GM18867 (cell line): ENCODE measurements at regions not wholly inside any gene's neighbourhood (a gene's known extent, or its start where the extent isn't known, plus 50 kb on each side); places are given as distances from the start of the nearest gene placed in this dataset.
"Not testable (repeated sequence)": the region's sequence is repeated elsewhere in the genome, so short reads cannot be mapped to it uniquely, and the experiment has no call there.

ENCODE experiments used
- ATAC-seq: cut with Tn5 transposase; IDR thresholded peaks from one replicate; pipeline ENCODE4 v1.9.1; 2021; ENCODE audit warnings: mild to moderate bottlenecking, moderate library complexity; ENCODE audit not compliant: unreplicated experiment

- no peak for ATAC-seq
Measured at GRCh38 chr5:17079562-17079961, 137.9 kb upstream of the BASP1 start.

DNA sequence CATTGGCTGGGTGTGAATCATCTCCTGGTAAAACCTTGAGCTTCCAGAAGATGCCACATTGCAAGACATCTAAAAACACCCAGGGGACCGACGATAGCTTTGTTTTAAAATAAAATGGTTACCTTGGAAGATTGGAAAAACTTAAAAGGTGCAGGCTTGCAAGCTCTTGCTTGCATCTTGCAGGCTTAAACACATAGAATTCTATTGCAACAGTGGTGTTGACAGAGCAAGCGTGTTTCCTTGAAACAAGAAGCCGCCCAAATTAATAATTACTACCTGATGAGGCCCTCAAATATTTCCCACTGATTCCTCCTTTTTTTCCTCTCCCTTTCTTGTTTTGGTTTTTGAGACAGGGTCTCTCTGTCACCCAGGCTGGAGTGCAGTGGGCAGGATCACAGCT, 137.1 kb upstream of the BASP1 start:
- no peak for ATAC-seq

GRCh38 chr5:17081142-17081541, 136.3 kb upstream of the BASP1 start:
- ATAC-seq = no peak

DNA sequence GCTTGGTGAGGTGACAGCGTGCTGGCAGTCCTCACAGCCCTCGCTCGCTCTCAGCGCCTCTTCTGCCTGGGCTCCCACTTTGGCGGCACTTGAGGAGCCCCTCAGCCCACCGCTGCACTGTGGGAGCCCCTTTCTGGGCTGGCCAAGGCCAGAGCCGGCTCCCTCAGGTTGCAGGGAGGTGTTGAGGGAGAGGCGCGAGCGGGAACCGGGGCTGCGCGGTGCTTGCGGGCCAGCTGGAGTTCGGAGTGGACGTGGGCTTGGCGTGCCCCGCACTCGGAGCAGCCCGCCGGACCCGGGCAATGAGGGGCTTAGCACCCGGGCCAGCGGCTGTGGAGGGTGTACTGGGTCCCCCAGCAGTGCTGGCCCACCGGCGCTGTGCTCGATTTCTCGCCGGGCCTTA, 134.2 kb upstream of the BASP1 start:
- not testable (repeated sequence) for ATAC-seq

DNA sequence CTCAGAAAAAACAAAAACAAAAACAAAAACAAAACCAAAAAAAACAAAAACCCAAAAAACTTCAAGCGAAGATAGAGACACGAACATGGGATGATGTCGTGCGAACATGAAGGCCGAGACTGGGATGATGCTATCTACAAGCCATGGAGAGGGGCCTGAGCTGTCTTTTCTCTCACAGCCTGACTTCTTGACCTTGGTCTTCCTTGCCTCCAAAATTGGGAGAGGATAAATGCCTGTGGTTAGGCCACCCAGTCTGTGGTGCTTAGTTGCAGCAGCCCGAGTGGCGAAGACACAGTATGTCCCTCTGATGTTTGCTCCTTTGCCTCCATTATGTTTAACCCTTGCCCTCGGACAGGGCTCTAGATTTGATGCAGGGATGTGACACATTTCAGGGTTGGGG, 130.4 kb upstream of the BASP1 start:
- no peak for ATAC-seq

DNA sequence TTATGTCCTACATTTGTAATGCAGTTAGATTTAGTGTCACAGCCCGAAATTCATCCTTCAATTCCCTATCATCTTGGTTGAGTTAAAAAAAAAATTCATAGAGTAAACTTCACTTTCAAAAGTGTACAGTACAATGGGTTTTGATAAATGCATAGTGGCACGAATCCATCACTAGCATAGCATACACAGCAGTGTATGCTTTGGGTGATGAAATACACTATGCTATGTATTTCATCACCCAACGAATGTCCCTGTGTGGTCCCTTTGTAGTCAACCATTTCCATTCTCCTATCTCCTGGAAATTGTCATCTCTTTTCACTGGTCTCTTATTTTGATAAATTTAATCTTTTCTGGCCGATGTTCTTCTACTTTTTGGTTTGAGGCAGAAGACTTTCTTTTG, 129.4 kb upstream of the BASP1 start:
- no peak for ATAC-seq

DNA sequence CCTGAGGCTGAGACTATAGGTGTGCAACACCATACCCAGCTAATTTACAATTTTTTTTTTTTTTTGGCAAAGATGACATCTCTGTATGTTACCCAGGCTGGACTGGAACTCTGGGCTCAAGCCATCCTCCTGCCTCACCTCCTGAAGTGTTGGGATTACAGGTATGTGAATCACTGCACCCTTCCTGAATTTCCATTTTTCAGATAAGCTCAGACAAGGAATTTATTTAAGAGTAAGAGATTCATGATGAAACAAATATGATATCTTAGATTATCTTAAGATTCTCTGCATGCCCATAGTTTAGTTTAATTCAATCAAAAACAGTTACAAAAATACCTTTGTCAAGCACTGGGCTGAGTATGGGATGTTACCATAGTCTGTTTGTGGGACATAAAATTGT, 128.4 kb upstream of the BASP1 start:
- ATAC-seq = no peak

GRCh38 chr5:17089690-17090089, 127.7 kb upstream of the BASP1 start:
- no peak for ATAC-seq

DNA sequence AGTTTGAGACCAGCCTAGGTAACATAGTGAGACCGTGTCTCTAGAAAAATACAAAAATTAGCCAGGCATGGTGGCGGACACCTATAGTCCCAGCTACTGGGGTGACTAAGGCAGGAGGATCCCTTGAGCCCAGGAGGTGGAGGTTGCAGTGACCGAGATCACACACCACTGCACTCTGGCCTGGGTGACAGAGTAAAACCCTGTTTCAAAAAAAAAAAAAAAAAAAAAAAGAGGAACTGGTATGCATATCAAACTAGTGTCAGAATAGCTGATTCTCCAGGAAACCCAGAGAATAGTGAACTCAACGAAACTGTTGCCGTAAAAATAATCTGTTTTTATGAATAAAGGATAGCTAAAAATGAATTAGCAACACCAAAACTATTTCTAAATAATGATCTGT, 126.6 kb upstream of the BASP1 start:
- ATAC-seq = peak; percentile 49

DNA sequence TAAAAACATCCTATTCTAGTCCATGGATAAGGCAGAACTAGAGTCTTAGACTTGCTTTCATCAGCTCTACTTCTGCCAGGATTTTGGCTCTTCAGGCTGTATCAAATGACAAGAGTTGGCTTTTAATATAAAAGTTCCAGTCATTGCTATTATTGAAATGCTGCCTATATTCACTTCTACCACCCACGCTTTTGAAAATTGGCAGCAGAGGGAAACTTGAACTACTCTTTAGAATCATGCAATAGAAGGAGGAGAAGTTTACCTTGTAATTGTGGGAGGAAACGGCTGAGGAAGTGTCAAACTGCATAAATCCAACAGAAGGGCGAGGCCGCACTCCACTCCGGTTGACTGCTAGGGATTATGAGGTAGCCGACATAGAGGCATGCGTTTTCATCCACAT, 122.6 kb upstream of the BASP1 start:
- no peak for ATAC-seq

GRCh38 chr5:17096952-17097695, 120.3 kb upstream of the BASP1 start:
- no peak for ATAC-seq

DNA sequence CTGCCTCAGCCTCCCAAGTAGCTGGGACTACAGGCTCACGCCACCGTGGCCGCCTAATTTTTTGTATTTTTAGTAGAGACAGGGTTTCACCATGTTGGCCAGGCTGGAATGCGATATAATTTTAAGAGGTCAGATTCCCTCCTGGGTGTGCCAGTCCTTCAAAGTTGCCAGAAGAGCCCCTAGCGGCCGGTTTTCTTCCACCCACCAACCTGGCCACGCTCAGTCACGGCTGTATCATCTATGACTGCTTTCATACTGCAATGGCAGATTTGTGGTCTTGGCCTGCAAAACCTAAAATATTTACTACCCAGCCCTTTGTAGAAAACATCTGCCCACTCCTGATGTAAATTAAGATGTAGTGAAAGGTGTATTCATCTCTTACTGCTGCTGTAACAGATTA, 117.5 kb upstream of the BASP1 start:
- ATAC-seq = no peak

DNA sequence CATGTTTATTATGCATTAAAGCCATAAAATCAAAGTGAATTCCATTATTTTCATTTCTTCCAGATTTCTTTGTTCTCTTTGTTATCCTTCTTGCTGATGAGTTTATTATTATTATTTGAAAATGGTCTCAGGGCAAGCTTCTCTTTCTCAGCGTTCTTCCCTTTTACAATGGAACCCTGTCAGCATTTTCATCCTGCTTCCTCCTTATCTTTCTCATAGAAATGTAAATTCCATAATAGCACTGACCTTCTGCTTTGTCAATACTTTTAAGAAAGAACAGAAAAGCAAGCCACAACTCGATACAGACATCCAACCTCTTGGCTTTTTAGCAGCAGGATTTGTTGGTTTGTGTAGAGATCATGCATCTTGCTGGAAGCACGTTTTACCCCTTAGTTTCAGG, 114.0 kb upstream of the BASP1 start:
- no peak for ATAC-seq

- no peak for ATAC-seq
Measured at GRCh38 chr5:17105744-17106418, 111.5 kb upstream of the BASP1 start.

- no peak for ATAC-seq
Measured at GRCh38 chr5:17106521-17106920, 110.9 kb upstream of the BASP1 start.

- not testable (repeated sequence) for ATAC-seq
Measured at GRCh38 chr5:17112091-17112716, 105.2 kb upstream of the BASP1 start.

DNA sequence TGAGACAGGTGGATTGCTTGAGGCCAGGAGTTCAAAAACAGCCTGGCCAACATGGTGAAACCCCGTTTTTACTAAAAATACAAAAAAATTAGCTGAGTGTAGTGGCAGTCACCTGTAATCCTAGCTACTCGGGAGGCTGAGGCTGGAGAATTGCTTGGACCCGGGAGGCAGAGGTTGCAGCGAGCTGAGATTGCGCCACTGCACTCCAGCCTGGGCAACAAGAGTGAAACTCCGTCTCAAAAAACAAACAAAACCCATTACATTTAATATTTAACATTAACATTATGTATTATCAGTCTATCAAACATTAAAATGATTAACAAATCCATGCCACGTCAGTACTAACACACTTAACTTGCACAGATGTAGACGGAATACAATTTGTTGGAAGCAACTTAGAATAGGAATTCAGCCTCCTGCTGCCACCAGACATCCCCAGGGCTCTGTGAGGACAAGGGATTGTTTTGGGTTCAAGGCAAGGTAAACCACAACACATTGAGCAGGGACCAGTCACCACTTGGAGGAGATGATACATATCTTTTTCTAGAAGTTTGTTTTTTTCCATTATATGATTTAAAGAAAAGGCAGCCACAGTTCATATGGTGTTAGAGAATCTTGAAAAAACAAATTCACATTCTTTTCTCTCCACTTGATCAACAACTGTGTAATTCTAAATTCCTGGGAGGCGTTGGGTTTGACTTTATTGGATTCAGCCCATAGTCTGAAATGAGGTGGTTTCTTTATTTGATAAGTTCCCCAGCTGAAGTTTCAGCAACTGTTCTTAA, 104.1 kb upstream of the BASP1 start:
- no peak for ATAC-seq

- ATAC-seq = no peak
Measured at GRCh38 chr5:17114233-17114632, 103.2 kb upstream of the BASP1 start.

GRCh38 chr5:17114715-17115599, 102.5 kb upstream of the BASP1 start:
- ATAC-seq = no peak

GRCh38 chr5:17115855-17116254, 101.6 kb upstream of the BASP1 start:
- ATAC-seq = no peak
